Chondrocyte (in vitro differentiated cells): ENCODE measurements at regions not wholly inside any gene's neighbourhood (a gene's known extent, or its start where the extent isn't known, plus 50 kb on each side); places are given as distances from the start of the nearest gene placed in this dataset.

ENCODE experiments used
- DNase-seq: peaks from one replicate; pipeline ENCODE4 v3.0.0; 2021; ENCODE audit warnings: mixed read lengths, low spot score
- H3K27ac Mint-ChIP-seq: one replicate; pipeline ENCODE4 v1.8.0; 2021; ENCODE audit warnings: mild to moderate bottlenecking, moderate library complexity, mixed read lengths; ENCODE audit not compliant: unreplicated experiment
- H3K27me3 Mint-ChIP-seq: 2 replicates; pipeline ENCODE4 v1.8.0; 2021; ENCODE audit warnings: low read depth, mixed read lengths
- H3K36me3 Mint-ChIP-seq: 2 replicates; pipeline ENCODE4 v1.8.0; 2021; ENCODE audit warnings: low read depth, mixed read lengths
- H3K4me1 Mint-ChIP-seq: 2 replicates; pipeline ENCODE4 v1.8.0; 2021; ENCODE audit warnings: low read depth, mild to moderate bottlenecking, mixed read lengths
- H3K4me3 Mint-ChIP-seq: one replicate; pipeline ENCODE4 v1.8.0; 2021; ENCODE audit warnings: mild to moderate bottlenecking, moderate library complexity, mixed read lengths; ENCODE audit not compliant: unreplicated experiment
- H3K9me3 Mint-ChIP-seq: 2 replicates; pipeline ENCODE4 v1.8.0; 2021; ENCODE audit warnings: low read depth, mixed read lengths
- CTCF ChIP-seq: fragments of 200-600 bp; sonication (generic); IDR thresholded peaks from 2 replicates; pipeline ENCODE4 v1.5.0; 2021; ENCODE audit warnings: antibody characterized with exemption, mild to moderate bottlenecking, moderate library complexity

DNA sequence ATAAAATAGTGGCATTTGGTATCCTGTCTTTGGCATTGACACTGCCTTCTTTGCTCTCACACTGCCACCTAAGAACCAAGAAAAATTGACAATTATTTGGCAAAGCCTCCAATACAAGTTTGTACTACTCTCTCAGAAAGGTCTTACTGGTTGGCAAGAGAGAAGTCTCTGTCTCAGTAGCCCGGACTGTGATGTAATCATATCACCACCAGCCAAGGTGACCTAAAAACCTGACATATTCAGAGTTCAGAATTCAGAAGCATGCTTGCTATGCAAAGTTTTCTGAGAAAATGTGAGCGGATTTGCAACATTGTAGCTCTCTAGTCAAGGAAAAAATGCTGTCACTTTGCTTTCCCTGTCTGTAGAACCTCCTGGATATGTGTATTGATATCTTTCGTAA lies 196.0 kb downstream of the CDH7 start:
- no peak for DNase-seq
- Mint-ChIP-seq H3K4me3 (no peak overlapping the region), H3K9me3 (no peaks in the 10 kb centered on the region), H3K36me3 (no peaks in the 10 kb centered on the region), H3K27ac (no peak overlapping the region), H3K4me1 (no peaks in the 10 kb centered on the region), H3K27me3 (peaks cover 1% of the 10 kb centered on the region)
- TF ChIP-seq CTCF: no peak

- Mint-ChIP-seq H3K27ac (no peak overlapping the region), H3K27me3 (peaks cover 1% of the 10 kb centered on the region), H3K36me3 (no peaks in the 10 kb centered on the region), H3K4me1 (no peaks in the 10 kb centered on the region), H3K9me3 (no peaks in the 10 kb centered on the region), H3K4me3 (no peak overlapping the region)
- DNase-seq: no peak
- no peak for TF ChIP-seq CTCF
These were observed 192.5 kb downstream of the CDH7 start for GRCh38 chr18:65943268-65943667.

DNA sequence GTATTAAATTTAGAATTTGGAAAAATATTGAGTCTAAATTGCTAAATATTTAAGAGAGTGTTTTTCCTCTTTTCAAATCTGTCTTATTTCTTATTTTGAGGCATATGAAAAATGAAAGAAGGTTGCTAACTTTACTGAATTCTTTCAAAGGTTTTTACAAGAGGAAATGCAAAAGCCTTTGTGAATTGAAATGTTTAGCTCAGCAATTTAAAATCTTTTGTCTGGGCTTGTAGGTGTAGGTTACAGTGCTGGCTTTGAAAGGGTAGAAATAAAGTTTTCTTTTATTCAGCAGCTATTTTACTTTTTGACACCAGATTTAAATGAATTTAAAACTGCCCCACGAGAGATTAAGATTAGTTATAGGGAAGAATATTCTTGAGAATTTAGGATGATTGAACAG lies 192.0 kb downstream of the CDH7 start:
- TF ChIP-seq CTCF: no peak
- no peaks in the 10 kb centered on the region for H3K9me3 Mint-ChIP-seq
- DNase-seq: no peak
- H3K4me3 Mint-ChIP-seq: no peak overlapping the region
- H3K27ac Mint-ChIP-seq: no peak overlapping the region
- no peaks in the 10 kb centered on the region for H3K4me1 Mint-ChIP-seq
- no peaks in the 10 kb centered on the region for H3K36me3 Mint-ChIP-seq
- H3K27me3 Mint-ChIP-seq: peaks cover 1% of the 10 kb centered on the region

DNA sequence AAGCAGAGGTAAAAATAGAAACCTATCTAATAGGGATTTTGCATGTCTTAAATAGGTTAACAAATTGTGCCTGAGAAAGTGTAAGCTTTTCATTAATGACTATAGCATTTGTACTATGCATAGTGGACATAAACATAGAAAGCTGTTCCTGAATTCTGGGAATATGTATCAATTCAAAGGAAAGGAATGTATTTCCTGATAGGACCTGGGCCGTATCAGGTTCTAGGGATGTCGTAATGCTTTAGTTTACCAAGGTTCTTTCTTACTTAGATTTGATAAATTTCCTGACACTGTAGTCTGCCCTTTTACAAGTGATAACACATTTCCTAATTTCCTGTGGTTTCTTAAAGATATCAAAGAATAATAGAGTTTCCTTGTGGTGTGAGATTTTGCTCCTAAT lies 191.3 kb downstream of the CDH7 start:
- Mint-ChIP-seq H3K36me3 (no peaks in the 10 kb centered on the region), H3K9me3 (no peaks in the 10 kb centered on the region), H3K27me3 (no peaks in the 10 kb centered on the region), H3K4me3 (no peak overlapping the region), H3K4me1 (no peaks in the 10 kb centered on the region), H3K27ac (no peak overlapping the region)
- no peak for DNase-seq
- TF ChIP-seq CTCF: no peak

DNA sequence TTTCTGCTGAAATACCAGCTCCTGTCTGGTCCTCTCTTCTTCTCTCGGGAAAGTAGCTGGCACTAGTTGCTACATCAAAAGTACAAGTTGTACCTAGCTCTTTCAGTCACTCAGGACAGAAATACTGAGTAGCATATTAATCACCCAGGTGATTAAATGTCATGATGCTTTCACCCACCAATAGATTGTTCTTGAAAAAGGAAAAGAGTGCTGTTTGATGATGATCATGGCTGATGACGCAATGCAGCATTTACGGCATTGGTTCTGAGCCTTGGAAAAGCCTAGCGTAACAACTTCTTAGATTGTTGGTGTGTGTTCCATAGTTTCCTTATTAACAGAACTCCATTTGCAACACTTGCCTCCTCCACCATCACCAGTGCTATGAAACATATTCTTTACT lies 190.7 kb downstream of the CDH7 start:
- no peak for TF ChIP-seq CTCF
- Mint-ChIP-seq H3K4me3 (no peak overlapping the region), H3K9me3 (no peaks in the 10 kb centered on the region), H3K4me1 (no peaks in the 10 kb centered on the region), H3K27me3 (no peaks in the 10 kb centered on the region), H3K27ac (no peak overlapping the region), H3K36me3 (no peaks in the 10 kb centered on the region)
- DNase-seq: no peak
